Muscle of arm (tissue), 1 donor: ENCODE measurements at regions not wholly inside any gene's neighbourhood (a gene's known extent, or its start where the extent isn't known, plus 50 kb on each side); places are given as distances from the start of the nearest gene placed in this dataset.

ENCODE experiments used
- DNase-seq: peaks from one replicate; pipeline ENCODE4 v3.0.0-alpha.2; 2013

DNA sequence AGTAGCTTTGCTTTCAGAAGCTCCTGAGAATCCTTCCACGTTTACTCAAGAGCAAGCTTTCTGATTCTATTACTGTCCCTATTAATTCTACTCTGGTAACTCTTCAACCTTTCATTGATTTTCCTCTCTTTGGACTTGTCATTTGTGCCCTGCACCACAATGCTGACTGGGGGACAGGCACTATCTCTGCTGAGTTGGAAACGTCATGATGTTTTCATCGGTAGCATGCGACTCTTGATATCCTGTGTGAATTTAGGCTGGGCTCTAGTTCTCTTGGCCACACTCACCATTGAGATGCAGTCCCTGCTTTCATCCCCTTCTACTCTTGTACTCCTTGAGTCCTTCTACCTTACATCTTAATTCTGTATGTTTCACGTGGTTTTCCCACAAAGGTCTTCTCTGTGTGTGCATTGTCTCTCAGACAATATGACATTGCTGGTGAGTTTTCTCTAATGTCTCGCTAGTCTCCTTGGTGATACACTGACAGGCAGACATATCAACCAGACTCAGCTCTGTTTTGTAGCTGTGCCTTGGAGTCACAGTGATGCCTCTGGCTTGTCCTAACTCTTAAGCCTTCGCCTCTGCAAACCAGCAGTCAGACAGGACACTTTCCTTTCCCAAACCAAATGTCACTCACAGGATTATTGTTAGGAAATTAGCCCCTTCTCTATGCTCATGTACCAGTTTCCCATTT is 223.6 kb upstream of the ADGRL2 start:
- no peak for DNase-seq

DNA sequence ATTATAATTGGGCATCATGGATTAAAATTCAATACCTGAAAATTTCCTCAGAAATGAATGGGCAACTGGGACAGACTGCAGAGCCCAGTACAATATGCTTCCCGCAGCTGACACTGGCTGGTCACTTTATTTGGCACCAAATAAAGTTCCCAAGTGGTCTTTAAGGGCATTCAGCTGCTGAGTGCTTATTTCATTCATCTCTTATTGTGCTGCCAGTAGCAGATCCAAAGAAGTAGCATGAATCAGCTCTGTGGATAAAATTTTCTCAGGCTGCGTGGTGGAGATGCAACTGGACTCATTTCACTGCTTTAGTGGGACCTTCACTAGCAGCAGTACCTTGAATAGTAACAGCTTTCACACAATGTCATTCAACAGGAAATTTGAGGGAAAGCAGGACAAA is 226.3 kb upstream of the ADGRL2 start:
- DNase-seq: no peak

DNA sequence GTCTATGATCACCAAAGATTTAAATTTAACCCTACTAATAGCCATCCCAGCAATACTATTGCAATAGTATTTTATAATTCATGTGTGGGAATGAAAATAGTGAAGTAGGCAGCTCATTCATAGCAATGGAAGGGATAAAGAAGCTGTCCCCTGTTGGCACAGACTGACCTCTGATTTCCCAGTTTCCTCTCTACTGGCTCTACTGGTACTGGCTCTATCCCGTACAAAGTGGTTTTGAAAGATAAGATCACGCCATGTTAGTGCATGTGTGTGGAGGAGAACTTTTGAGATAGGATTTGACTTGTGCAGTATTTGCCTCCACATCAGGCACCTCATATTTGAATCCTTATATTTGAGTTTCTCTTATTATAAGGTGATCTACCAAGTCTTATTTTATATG is 227.3 kb upstream of the ADGRL2 start:
- no peak for DNase-seq

DNA sequence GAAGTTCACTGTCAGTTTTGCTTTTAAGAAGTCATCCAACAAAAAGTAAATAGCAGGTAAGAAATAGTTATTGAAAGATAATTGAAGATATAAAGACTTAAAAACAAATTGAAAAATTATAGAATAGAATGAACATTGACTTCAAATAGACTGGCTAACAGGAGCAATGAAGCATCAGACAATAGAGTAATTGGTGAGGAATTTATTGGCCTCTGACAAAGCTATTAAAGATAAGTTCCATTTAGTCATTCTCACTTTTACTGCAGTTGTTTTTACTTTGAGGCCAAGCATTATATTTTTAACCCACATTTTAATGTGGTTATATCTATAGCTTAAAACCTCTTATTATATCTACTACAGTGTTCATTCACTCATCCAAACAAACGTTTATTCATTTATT is 228.8 kb upstream of the ADGRL2 start:
- DNase-seq: no peak

- DNase-seq: no peak
These were observed 231.0 kb upstream of the ADGRL2 start for GRCh38 chr1:81569761-81570160.

- DNase-seq: no peak
These were observed 237.1 kb upstream of the ADGRL2 start for GRCh38 chr1:81563632-81564031.

GRCh38 chr1:81562934-81563333 is 237.8 kb upstream of the ADGRL2 start:
- no peak for DNase-seq

GRCh38 chr1:81560629-81561028 is 240.1 kb upstream of the ADGRL2 start:
- DNase-seq: no peak

DNA sequence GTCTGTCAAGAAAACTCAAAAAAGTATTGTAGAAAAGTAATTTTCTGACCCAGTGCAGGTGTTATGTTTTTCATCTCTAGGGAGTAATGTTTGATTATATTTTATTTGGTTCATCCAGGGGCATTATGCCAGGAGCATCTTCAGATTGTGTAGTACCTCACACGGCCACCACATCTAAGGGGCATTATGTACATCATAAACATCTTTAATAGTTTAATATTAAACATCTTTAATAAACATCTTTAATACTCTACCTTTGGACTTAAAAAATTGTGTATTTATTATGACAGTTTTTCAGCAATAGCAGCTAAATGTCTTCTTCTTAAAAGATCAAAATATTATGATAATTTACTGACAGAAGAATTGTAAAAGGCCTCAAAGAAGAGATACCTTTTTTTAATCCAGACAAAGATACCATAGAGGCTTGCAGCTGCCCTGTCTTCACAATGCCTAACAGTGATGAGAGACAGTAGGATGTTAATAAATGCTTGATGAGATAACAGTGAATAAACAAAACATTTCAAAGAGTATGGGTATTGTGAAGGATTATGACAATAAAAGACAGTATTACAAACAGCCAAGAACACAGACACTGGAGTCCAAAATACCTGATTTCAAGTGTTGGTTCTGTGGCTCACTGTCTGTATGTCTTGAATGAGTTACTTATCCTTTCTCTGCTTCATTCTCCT is 240.9 kb upstream of the ADGRL2 start:
- no peak for DNase-seq

- no peak for DNase-seq
These were observed 242.2 kb upstream of the ADGRL2 start for GRCh38 chr1:81558291-81559076.

DNA sequence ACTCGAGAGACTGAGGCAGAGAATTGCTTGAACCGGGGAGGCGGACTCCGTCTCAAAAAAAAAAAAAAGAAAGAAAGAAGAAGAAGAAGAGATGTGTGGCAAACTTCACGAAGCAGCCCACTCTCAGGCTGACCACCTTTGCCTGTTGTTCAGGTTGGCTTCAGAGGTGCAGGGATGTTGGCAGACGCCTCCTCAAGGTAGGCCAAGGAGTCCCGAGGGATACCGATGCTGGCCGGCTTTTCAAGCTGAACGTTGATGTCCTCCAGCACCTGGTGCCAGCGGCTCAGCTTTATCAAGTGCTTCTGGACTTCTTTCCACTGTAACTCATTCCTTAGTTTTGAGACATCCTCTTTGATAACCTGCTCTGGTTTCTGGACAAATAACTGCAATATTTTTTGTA is 243.8 kb upstream of the ADGRL2 start:
- DNase-seq: no peak

DNA sequence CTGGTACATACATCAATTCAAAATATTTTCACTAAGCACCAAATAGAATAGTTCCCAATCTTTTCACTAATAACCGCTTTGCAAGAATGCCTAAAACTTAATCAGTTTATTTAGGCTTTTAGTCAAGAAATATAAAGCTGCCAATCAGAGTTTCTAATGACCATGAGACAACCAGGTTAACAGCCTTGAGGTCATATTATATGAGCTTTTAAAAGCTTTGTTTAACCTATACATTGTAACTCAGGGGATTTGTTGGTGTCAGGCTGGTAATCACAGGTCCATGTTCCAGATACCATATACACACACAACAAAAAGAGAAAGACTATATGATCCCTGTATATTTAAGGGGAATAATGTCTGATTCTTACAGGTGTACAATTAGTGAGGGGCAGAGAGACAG is 246.2 kb upstream of the ADGRL2 start:
- DNase-seq: no peak

- DNase-seq: no peak
These were observed 246.6 kb upstream of the ADGRL2 start for GRCh38 chr1:81554108-81554507.

GRCh38 chr1:81553503-81553902 is 247.2 kb upstream of the ADGRL2 start:
- DNase-seq: no peak

GRCh38 chr1:81551946-81552345 is 248.8 kb upstream of the ADGRL2 start:
- DNase-seq: no peak

DNA sequence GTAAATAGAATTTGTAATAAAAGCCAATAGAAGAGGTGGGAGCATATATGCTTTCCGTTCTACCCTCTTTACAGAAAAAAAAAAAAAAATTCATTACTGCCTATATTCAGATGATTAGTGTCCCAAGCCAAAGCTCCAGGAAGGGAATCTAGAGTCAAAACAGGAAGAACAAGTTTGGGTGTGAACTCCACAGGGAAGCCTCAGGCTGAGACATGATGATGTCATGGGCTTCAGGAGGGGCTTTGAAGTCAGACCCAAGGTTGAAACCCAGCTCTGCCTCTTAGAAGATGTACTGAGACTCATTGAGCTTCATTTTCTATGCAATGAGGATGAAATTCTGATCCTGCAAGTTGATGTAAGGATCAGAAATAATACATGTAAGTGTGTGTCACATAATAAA is 250.0 kb upstream of the ADGRL2 start:
- no peak for DNase-seq

GRCh38 chr1:81549588-81550127 is 251.1 kb upstream of the ADGRL2 start:
- no peak for DNase-seq

- no peak for DNase-seq
These were observed 251.7 kb upstream of the ADGRL2 start for GRCh38 chr1:81548918-81549587.

- no peak for DNase-seq
These were observed 252.8 kb upstream of the ADGRL2 start for GRCh38 chr1:81547912-81548303.

GRCh38 chr1:81547261-81547911 is 253.3 kb upstream of the ADGRL2 start:
- no peak for DNase-seq

- no peak for DNase-seq
These were observed 255.0 kb upstream of the ADGRL2 start for GRCh38 chr1:81545734-81546133.

DNA sequence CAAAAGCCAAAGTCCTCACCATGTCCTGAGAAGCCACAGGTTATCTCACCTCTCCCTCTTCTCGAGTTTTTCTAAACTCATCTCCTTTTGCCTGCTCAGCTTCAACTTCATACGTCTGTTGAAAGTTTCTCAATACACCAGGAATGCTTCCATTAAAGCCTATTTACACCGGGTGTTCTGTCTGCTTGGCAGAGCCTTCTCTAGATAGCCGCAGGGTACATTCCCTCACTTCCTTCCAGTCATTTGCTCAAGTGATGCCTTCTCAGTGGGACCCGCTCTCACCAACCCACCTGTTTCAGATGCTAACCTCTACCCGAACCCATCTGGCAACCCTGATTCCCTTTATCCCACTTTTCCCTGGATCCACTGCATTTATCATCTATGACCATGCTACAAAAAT is 257.0 kb upstream of the ADGRL2 start:
- DNase-seq: no peak
